HepG2 (cell line): ENCODE measurements at regions not wholly inside any gene's neighbourhood (a gene's known extent, or its start where the extent isn't known, plus 50 kb on each side); places are given as distances from the start of the nearest gene placed in this dataset.

Experiments used
- ATAC-seq: fragments of 200-7000 bp; cut with Tn5 transposase; 3 replicates; pipeline ENCODE4 v1.9.1; 2020; ENCODE audit warnings: mild to moderate bottlenecking, moderate library complexity
- BruUV-seq: library from RNA; stranded (reverse); fragments of 400-500 nt; replicated peaks from 2 replicates; lab custom pipeline; 2021; lab: Mats Ljungman, UMichigan
- CTCF ChIA-PET: fragments of 300-600 bp; formaldehyde crosslinking; extraction: SDS; loops from one replicate; lab custom pipeline; 2021; ENCODE audit warnings: low total read pairs, inconsistent platforms, low intra/inter-chr PET ratio; lab: Yijun Ruan, JAX
- POLR2A ChIA-PET: fragments of 350-600 bp; sonication (Branson Sonifier 250); formaldehyde crosslinking; loops from one replicate; lab custom pipeline; 2020; ENCODE audit warnings: antibody characterized with exemption, inconsistent platforms; lab: Yijun Ruan, JAX
- DNase-seq: peaks from one replicate; pipeline ENCODE4 v3.0.0-alpha.2; 2015; ENCODE audit warnings: low spot score
- FAIRE-seq: peaks from 3 replicates; lab custom pipeline; 2011; peaks lifted over from hg19 to GRCh38; lab: Jason Lieb, UNC
- H2AFZ ChIP-seq: one replicate; pipeline ENCODE4 v1.6.1; 2011; ENCODE audit warnings: low read length, inconsistent platforms
- H3K27ac ChIP-seq: fragments of 300-600 bp; 3 replicates; pipeline ENCODE4 v1.8.0; 2011; ENCODE audit warnings: mixed run types, mild to moderate bottlenecking, mixed read lengths, low read length, inconsistent platforms; ENCODE audit not compliant: insufficient read depth; ENCODE audit errors: extremely low read length
- H3K27me3 ChIP-seq, 2 experiments: fragments of 200-600 bp in 1 of 2; 2 replicates in 1 of 2; 3 replicates in 1 of 2; pipeline versions ENCODE4 v1.6.0 to v1.8.0; 2011; ENCODE audit warnings: low read length in 2 of 2, mild to moderate bottlenecking in 2 of 2, moderate library complexity in 2 of 2, inconsistent platforms in 1 of 2; ENCODE audit not compliant: insufficient read depth in 2 of 2, control insufficient read depth in 1 of 2
- H3K36me3 ChIP-seq, 2 experiments: fragments of 200-600 bp in 1 of 2; replicated peaks in 1 of 2; 2 replicates in 1 of 2; 3 replicates in 1 of 2; pipeline versions ENCODE4 v1.5.1 to v1.8.0; 2011; ENCODE audit warnings: low read length in 2 of 2, inconsistent platforms in 1 of 2; ENCODE audit not compliant: insufficient read depth in 2 of 2, control insufficient read depth in 1 of 2
- H3K4me1 ChIP-seq: 2 replicates; pipeline ENCODE4 v1.5.1; 2012; ENCODE audit warnings: low read length, inconsistent platforms; ENCODE audit not compliant: insufficient read depth
- H3K4me2 ChIP-seq: 2 replicates; pipeline ENCODE4 v1.6.0; 2011; ENCODE audit warnings: low read depth, low read length, inconsistent platforms
- H3K4me3 ChIP-seq, 3 experiments: fragments of 200-600 bp in 1 of 3; sonication (generic), shearing (Covaris generic) in 1 of 3; replicated peaks in 1 of 3; 2 replicates each; pipeline ENCODE4 v1.5.1; 2011 to 2016; ENCODE audit warnings: low read length in 3 of 3, inconsistent platforms in 2 of 3, low read depth in 2 of 3, mild to moderate bottlenecking in 2 of 3, control low read depth in 1 of 3, mixed read lengths in 1 of 3; ENCODE audit not compliant: insufficient read depth in 1 of 3
- H3K79me2 ChIP-seq: one replicate; pipeline ENCODE4 v1.6.1; 2011; ENCODE audit warnings: low read length, inconsistent platforms; ENCODE audit not compliant: insufficient read depth
- H3K9ac ChIP-seq: 2 replicates; pipeline ENCODE4 v1.6.0; 2011; ENCODE audit warnings: mild to moderate bottlenecking, low read depth, low read length, inconsistent platforms; ENCODE audit not compliant: insufficient read depth
- H3K9me3 ChIP-seq: 2 replicates; pipeline ENCODE4 v1.5.1; 2012; ENCODE audit warnings: mild to moderate bottlenecking, low read length
- H4K20me1 ChIP-seq: 2 replicates; pipeline ENCODE4 v1.6.0; 2011; ENCODE audit warnings: inconsistent platforms, mild to moderate bottlenecking, low read length, moderate library complexity; ENCODE audit not compliant: insufficient read depth
- CEBPB ChIP-seq: IDR thresholded peaks from 2 replicates; pipeline ENCODE4 v1.6.1; 2011; ENCODE audit warnings: low read depth, low read length, improper control_type of control experiment, borderline replicate concordance
- DR1 ChIP-seq: sonication (generic); formaldehyde crosslinking; IDR thresholded peaks from 2 replicates; pipeline ENCODE4 v1.8.0; 2021; ENCODE audit warnings: mild to moderate bottlenecking, missing genetic modification reagents, inconsistent platforms
- FIP1L1 ChIP-seq: fragments of 200-400 bp; formaldehyde crosslinking; IDR thresholded peaks from 2 replicates; pipeline ENCODE4 v1.6.1; 2018; ENCODE audit warnings: low read depth, mild to moderate bottlenecking, low read length, moderate library complexity, borderline replicate concordance; ENCODE audit not compliant: insufficient read depth
- HINFP ChIP-seq: sonication (generic); formaldehyde crosslinking; IDR thresholded peaks from 2 replicates; pipeline ENCODE4 v1.4.0; 2020; ENCODE audit warnings: low read depth, mild to moderate bottlenecking, missing genetic modification reagents
- NFE2L1 ChIP-seq: sonication (generic); formaldehyde crosslinking; IDR thresholded peaks from 2 replicates; pipeline ENCODE4 v1.4.0; 2020; ENCODE audit warnings: missing genetic modification reagents, mild to moderate bottlenecking, borderline replicate concordance
- PHF8 ChIP-seq: sonication (generic); formaldehyde crosslinking; IDR thresholded peaks from 2 replicates; pipeline ENCODE4 v1.5.0; 2020; ENCODE audit warnings: missing genetic modification reagents
- SCMH1 ChIP-seq: sonication (generic); formaldehyde crosslinking; IDR thresholded peaks from 2 replicates; pipeline ENCODE4 v1.9.0; 2021; ENCODE audit warnings: missing genetic modification reagents, mild to moderate bottlenecking, borderline replicate concordance
- ZMYM3 ChIP-seq: sonication (generic); formaldehyde crosslinking; IDR thresholded peaks from 2 replicates; pipeline ENCODE4 v1.5.1; 2020; ENCODE audit warnings: mild to moderate bottlenecking, missing genetic modification reagents
- ZNF234 ChIP-seq: sonication (generic); formaldehyde crosslinking; conservative IDR thresholded peaks from 2 replicates; pipeline ENCODE4 v1.5.1; 2020; ENCODE audit warnings: mild to moderate bottlenecking, missing genetic modification reagents
- ZNF281 ChIP-seq: sonication (generic); formaldehyde crosslinking; IDR thresholded peaks from 2 replicates; pipeline ENCODE4 v1.4.0; 2020; ENCODE audit warnings: missing genetic modification reagents, borderline replicate concordance
- ZNF337 ChIP-seq: sonication (generic); formaldehyde crosslinking; IDR thresholded peaks from 2 replicates; pipeline ENCODE4 v1.5.1; 2020; ENCODE audit warnings: missing genetic modification reagents, low read depth, mild to moderate bottlenecking, borderline replicate concordance
- ZNF550 ChIP-seq: sonication (generic); formaldehyde crosslinking; IDR thresholded peaks from 2 replicates; pipeline ENCODE4 v1.4.0; 2020; ENCODE audit warnings: mild to moderate bottlenecking, missing genetic modification reagents, borderline replicate concordance
- ZNF605 ChIP-seq: sonication (generic); formaldehyde crosslinking; IDR thresholded peaks from 2 replicates; pipeline ENCODE4 v1.8.0; 2022; ENCODE audit warnings: mild to moderate bottlenecking, missing genetic modification reagents
- ZNF619 ChIP-seq: sonication (generic); formaldehyde crosslinking; IDR thresholded peaks from 2 replicates; pipeline ENCODE4 v1.4.0; 2020; ENCODE audit warnings: mild to moderate bottlenecking, missing genetic modification reagents
- ZNF788 ChIP-seq: sonication (generic); formaldehyde crosslinking; IDR thresholded peaks from 2 replicates; pipeline ENCODE4 v1.5.0; 2020; ENCODE audit warnings: mild to moderate bottlenecking, missing genetic modification reagents, borderline replicate concordance
- WGBS: methylation state at CpG from one replicate; pipeline ENCODE4 v1.1.6; 2017; ENCODE audit warnings: low lambda C conversion rate; 5-methylcytosine and 5-hydroxymethylcytosine counted together
- in situ Hi-C: cut with HindIII; loops from 2 replicates; pipeline ENCODE4 v1.10.0; 2017; ENCODE audit warnings: low pct_unique_long_range_greater_than_20kb; ENCODE audit not compliant: extremely low pct_ligation_motif_present
- intact Hi-C: fragments of 100-400 bp; cut with micrococcal nuclease; formaldehyde crosslinking; loops from one replicate; pipeline ENCODE4 v1.10.0; 2022; ENCODE audit not compliant: unreplicated experiment

- WGBS, result 22% methylated on average over 7 of the region's 7 CpGs
- no peaks in the 10 kb centered on the region for H3K27me3 ChIP-seq
- H3K4me2 ChIP-seq, result no peak overlapping the region
- FAIRE-seq, result no peak
- intact Hi-C loops (no loop called here), in situ Hi-C loops (no loop called here)
- no peaks in the 10 kb centered on the region for H3K36me3 ChIP-seq
- H3K27ac ChIP-seq, result no peak overlapping the region
- ChIA-PET CTCF (no interaction called here), POLR2A (no interaction called here)
- H3K79me2 ChIP-seq, result no peaks in the 10 kb centered on the region
- H3K4me3 ChIP-seq, result no peak overlapping the region
- H3K4me1 ChIP-seq, result no peaks in the 10 kb centered on the region
- DNase-seq, result no peak
- no peak overlapping the region for H3K9ac ChIP-seq
- TF ChIP-seq PHF8 (CRISPR knock-in tag) (no peak), CEBPB (peak; percentile 43; the same call in 1 of the 2 replicates)
- H4K20me1 ChIP-seq, result no peaks in the 10 kb centered on the region
- no peaks in the 10 kb centered on the region for H3K9me3 ChIP-seq
- no peak for ATAC-seq
- no TSS peak for BruUV-seq
- no peak overlapping the region for H2AFZ ChIP-seq
Observed at GRCh38 chr2:182597570-182598295, 118.3 kb upstream of the DNAJC10 start.

DNA sequence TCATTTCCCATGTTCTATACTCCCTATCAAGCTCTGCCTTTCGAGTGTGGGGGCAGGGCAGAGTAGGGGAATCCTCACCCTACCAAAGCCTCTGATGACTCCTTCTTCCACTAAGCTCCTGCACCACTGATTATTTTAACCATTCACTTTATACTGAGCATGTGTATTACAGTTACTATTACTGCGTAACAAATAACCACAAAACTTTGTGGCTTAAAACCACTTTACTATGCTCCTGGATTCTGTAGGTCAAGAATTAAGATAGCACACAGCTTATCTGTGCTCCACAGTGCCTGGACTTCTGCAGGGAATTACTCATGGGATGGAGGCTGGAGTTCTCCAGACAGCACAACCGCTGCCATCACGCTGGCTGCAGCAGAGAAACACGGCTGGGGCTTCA lies 117.4 kb upstream of the DNAJC10 start:
- Histone ChIP-seq H3K79me2 (no peaks in the 10 kb centered on the region), H3K4me2 (no peak overlapping the region), H3K27ac (no peak overlapping the region), H2AFZ (no peak overlapping the region), H3K36me3 (no peaks in the 10 kb centered on the region), H3K9ac (no peak overlapping the region), H3K27me3 (no peaks in the 10 kb centered on the region), H3K4me1 (no peaks in the 10 kb centered on the region), H4K20me1 (no peaks in the 10 kb centered on the region), H3K9me3 (no peaks in the 10 kb centered on the region), H3K4me3 (no peak overlapping the region)
- in situ Hi-C loops, result no loop called here
- POLR2A ChIA-PET, result no interaction called here
- intact Hi-C loops, result no loop called here
- 18% methylated on average over 3 of the region's 5 CpGs for WGBS
- CTCF ChIA-PET, result no interaction called here
- no peak for DNase-seq
- no peak for ATAC-seq
- no TSS peak for BruUV-seq
- no peak for FAIRE-seq
- TF ChIP-seq ZNF788 (CRISPR knock-in tag) (no peak), FIP1L1 (no peak), ZNF619 (CRISPR knock-in tag) (no peak), NFE2L1 (CRISPR knock-in tag) (no peak), DR1 (CRISPR knock-in tag) (no peak), ZNF281 (CRISPR knock-in tag) (no peak), ZNF337 (CRISPR knock-in tag) (no peak), SCMH1 (CRISPR knock-in tag) (no peak), ZMYM3 (no peak), ZNF550 (CRISPR knock-in tag) (no peak), HINFP (CRISPR knock-in tag) (no peak), ZNF605 (CRISPR knock-in tag) (no peak), ZNF234 (CRISPR knock-in tag) (no peak)
